HFF-Myc (cell line): ENCODE measurements at regions not wholly inside any gene's neighbourhood (a gene's known extent, or its start where the extent isn't known, plus 50 kb on each side); places are given as distances from the start of the nearest gene placed in this dataset.

Experiments
- DNase-seq: peaks from one replicate; pipeline ENCODE4 v3.0.0-alpha.2; 2011; ENCODE audit warnings: low read depth; ENCODE audit errors: extremely low read depth
- H3K4me3 ChIP-seq: replicated peaks from 2 replicates; pipeline ENCODE4 v1.5.1; 2011; ENCODE audit warnings: low read depth, mild to moderate bottlenecking, control low read depth, low read length
- TF ChIP-seq, protein P1 (sequence below): IDR thresholded peaks from 2 replicates; pipeline ENCODE4 v1.5.1; 2012; ENCODE audit warnings: mild to moderate bottlenecking, low read depth, low read length, control low read depth; ENCODE audit errors: missing control alignments

DNA sequence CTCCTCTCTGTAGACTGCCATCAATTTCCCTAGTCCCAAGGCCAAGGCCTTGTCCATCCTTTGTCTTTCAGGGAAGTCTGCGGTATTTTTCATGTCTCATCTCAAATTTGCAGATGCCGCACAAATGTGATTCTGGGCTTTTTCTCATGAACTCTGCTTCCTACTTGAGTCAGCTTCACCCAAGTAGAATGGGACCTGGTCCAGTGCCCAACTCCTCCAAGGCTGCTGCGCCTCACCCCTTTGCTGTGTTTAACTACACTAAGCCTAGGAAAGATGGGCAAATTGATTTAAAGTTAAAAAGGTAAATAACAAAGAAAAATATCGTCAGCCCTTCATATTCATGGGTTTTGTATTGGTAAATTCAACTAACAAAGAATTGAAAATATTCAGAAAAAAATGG lies 1092.6 kb upstream of the AUTS2 start:
- no peak for DNase-seq
- H3K4me3 ChIP-seq, result no peak overlapping the region
- TF ChIP-seq, protein P1, sequence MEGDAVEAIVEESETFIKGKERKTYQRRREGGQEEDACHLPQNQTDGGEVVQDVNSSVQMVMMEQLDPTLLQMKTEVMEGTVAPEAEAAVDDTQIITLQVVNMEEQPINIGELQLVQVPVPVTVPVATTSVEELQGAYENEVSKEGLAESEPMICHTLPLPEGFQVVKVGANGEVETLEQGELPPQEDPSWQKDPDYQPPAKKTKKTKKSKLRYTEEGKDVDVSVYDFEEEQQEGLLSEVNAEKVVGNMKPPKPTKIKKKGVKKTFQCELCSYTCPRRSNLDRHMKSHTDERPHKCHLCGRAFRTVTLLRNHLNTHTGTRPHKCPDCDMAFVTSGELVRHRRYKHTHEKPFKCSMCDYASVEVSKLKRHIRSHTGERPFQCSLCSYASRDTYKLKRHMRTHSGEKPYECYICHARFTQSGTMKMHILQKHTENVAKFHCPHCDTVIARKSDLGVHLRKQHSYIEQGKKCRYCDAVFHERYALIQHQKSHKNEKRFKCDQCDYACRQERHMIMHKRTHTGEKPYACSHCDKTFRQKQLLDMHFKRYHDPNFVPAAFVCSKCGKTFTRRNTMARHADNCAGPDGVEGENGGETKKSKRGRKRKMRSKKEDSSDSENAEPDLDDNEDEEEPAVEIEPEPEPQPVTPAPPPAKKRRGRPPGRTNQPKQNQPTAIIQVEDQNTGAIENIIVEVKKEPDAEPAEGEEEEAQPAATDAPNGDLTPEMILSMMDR, result no peak

DNA sequence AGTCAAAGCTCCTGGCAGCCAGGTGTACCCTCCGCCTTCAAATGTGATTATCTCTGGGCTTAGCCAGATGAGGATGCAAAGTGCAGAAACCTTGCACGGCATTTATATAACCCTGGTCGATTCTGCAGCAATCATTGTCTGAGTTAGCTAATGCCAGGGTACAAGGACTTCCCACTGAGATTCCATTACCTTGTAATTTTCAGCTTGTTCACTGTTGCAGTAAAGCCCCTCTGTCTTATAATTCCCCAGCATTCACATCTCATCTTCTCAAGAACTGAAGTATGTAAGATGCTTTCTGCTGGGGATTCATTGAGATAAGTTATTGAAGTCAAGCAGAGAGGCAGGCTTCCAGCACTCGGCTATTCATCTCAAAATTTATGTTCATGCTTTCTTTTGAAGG lies 1090.6 kb upstream of the AUTS2 start:
- H3K4me3 ChIP-seq, result no peak overlapping the region
- TF ChIP-seq, protein P1, result no peak
- no peak for DNase-seq

DNA sequence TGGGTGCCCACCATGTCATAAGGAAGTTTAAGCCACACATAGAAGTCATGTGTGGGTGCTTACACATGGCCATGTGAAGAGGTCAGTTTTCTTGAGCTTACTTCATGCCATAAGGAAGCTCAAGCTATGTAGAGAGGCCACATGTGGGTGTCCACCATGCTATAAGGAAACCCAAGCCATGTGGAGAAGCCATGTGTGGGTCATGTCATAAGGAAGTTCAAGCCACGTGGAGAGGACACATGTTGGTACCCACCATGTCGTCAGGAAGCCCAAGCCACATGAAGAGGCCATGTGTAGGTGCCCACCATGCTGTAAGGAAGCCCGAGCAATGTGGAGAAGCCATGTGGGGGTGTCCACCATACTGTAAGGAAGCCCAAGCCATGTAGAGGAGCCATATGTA lies 1089.2 kb upstream of the AUTS2 start:
- H3K4me3 ChIP-seq, result no peak overlapping the region
- DNase-seq, result no peak
- TF ChIP-seq, protein P1, result no peak

DNA sequence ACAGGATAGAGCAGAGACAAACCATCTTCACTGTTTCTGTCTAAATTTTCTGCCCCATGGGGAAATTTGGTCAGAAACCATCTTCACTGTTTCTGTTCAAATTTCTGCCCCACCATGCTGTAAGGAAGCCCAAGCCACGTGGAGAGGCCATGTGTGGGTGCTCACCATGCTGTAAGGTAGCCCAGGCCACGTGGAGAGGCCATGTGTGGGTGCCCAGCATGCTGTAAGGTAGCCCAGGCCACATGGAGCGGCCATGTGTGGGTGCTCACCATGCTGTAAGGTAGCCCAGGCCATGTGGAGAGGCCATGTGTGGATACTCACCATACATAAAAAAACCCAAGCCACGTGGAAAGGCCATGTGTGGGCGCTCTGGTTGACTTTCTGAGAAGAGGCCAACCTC lies 1088.7 kb upstream of the AUTS2 start:
- H3K4me3 ChIP-seq, result no peak overlapping the region
- DNase-seq, result no peak
- TF ChIP-seq, protein P1, result no peak

DNA sequence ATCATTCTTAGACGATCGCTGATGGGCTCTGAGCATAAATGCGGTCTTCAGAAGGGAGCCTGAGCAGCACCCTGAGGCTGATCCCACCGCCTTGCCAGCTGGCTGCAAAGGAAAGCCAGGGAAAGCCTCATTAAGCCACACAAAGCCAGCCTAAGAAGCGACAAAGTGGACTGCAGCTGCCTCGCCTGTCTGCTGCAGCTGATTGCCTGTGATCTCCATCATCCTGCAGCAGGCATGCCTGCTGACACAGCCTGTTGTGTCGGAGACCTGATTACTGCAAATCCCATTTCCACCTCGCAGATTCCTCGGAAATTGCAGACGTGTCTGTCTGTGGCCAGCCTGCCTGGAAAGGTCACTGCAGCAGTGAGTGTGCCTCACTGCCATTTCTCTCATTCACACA lies 1087.0 kb upstream of the AUTS2 start:
- DNase-seq, result no peak
- TF ChIP-seq, protein P1, result no peak
- H3K4me3 ChIP-seq, result no peak overlapping the region

DNA sequence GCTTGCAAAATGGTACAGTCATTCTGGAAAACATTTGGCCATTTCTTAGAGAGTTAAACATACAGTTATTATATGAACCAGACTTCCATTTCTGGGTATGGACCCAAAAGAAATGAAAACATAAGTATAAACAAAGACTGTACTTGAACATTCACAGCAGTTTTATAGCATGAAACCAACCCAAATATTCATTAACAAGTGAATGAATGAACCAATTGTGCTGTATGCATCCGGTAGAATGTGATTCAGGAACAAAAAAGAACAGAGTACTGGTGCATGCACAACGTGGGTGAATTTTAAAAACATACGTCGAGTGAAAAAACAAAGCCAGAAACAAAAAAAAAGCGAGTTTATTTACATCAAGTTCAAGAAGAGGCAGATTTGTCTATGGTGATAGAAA lies 1085.8 kb upstream of the AUTS2 start:
- TF ChIP-seq, protein P1, result no peak
- no peak overlapping the region for H3K4me3 ChIP-seq
- no peak for DNase-seq

DNA sequence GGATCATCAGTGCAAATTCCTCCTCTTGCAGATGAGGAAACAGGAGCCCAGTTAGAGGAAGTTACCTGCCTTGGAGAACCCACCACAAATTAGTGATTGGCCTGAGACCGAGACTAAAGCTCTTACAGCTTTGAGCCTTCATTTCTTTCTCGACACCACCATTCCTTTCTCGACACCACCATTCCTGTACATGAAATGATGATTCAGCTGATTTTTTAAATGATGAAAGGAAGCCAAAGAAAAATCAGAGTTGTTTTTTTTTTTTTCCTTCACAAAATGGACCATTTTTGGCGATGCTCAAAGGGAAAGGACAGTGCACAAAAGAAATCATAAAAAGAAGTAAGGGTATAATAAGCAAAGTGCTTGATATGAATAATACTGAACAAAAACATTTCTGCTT lies 1080.2 kb upstream of the AUTS2 start:
- TF ChIP-seq, protein P1, result no peak
- H3K4me3 ChIP-seq, result no peak overlapping the region
- no peak for DNase-seq
